Nephron progenitor cell (in vitro differentiated cells): ENCODE measurements at regions not wholly inside any gene's neighbourhood (a gene's known extent, or its start where the extent isn't known, plus 50 kb on each side); places are given as distances from the start of the nearest gene placed in this dataset.
A peak's percentile ranks its signal among the peaks of the same experiment; 100 is the strongest.

Experiments
- DNase-seq: peaks from one replicate; pipeline ENCODE4 v3.0.0; 2021
- H3K27ac Mint-ChIP-seq: 2 replicates; pipeline ENCODE4 v1.8.0; 2021; ENCODE audit warnings: mild to moderate bottlenecking, moderate library complexity, mixed read lengths
- H3K27me3 Mint-ChIP-seq: 2 replicates; pipeline ENCODE4 v1.8.0; 2021; ENCODE audit warnings: mild to moderate bottlenecking, low read depth, mixed read lengths; ENCODE audit not compliant: poor library complexity
- H3K36me3 Mint-ChIP-seq: 2 replicates; pipeline ENCODE4 v1.8.0; 2021; ENCODE audit warnings: low read depth, mixed read lengths
- H3K4me1 Mint-ChIP-seq: 2 replicates; pipeline ENCODE4 v1.8.0; 2021; ENCODE audit warnings: mixed read lengths
- H3K4me3 Mint-ChIP-seq: 2 replicates; pipeline ENCODE4 v1.8.0; 2021; ENCODE audit warnings: mild to moderate bottlenecking, moderate library complexity, mixed read lengths
- H3K9me3 Mint-ChIP-seq: 2 replicates; pipeline ENCODE4 v1.8.0; 2021; ENCODE audit warnings: mild to moderate bottlenecking, moderate library complexity, mixed read lengths
- CTCF ChIP-seq: fragments of 200-600 bp; sonication (generic); IDR thresholded peaks from 2 replicates; pipeline ENCODE4 v1.5.0; 2021; ENCODE audit warnings: antibody characterized with exemption

- Mint-ChIP-seq H3K27me3 (peaks cover 8% of the 10 kb centered on the region), H3K4me1 (peaks cover 13% of the 10 kb centered on the region)
Measured at GRCh38 chr1:115429241-115429640, 91.2 kb upstream of the NGF start.

GRCh38 chr1:115428676-115429075 lies 90.6 kb upstream of the NGF start:
- no peak for TF ChIP-seq CTCF
- Mint-ChIP-seq H3K27ac (no peak overlapping the region), H3K9me3 (no peaks in the 10 kb centered on the region), H3K36me3 (no peaks in the 10 kb centered on the region), H3K27me3 (peaks cover 8% of the 10 kb centered on the region), H3K4me1 (peaks cover 13% of the 10 kb centered on the region), H3K4me3 (no peak overlapping the region)
- DNase-seq = no peak

More at GRCh38 chr1:115429241-115429640, 91.2 kb upstream of the NGF start:
- DNase-seq = no peak
- Mint-ChIP-seq H3K27ac (no peak overlapping the region), H3K4me3 (no peak overlapping the region), H3K36me3 (no peaks in the 10 kb centered on the region), H3K9me3 (no peaks in the 10 kb centered on the region)
- no peak for TF ChIP-seq CTCF

- H3K4me1 Mint-ChIP-seq = peaks cover 13% of the 10 kb centered on the region
- no peak for TF ChIP-seq CTCF
- peaks cover 4% of the 10 kb centered on the region for H3K27me3 Mint-ChIP-seq
- H3K9me3 Mint-ChIP-seq = no peaks in the 10 kb centered on the region
- H3K4me3 Mint-ChIP-seq = no peak overlapping the region
- DNase-seq = no peak
- H3K36me3 Mint-ChIP-seq = no peaks in the 10 kb centered on the region
- no peak overlapping the region for H3K27ac Mint-ChIP-seq
Measured at GRCh38 chr1:115428256-115428655, 90.2 kb upstream of the NGF start.

- Mint-ChIP-seq H3K4me3 (no peak overlapping the region), H3K9me3 (no peaks in the 10 kb centered on the region), H3K27me3 (no peaks in the 10 kb centered on the region), H3K36me3 (no peaks in the 10 kb centered on the region), H3K4me1 (peaks cover 13% of the 10 kb centered on the region), H3K27ac (no peak overlapping the region)
- DNase-seq = no peak
- TF ChIP-seq CTCF = no peak
Measured at GRCh38 chr1:115426956-115427355, 88.9 kb upstream of the NGF start.

GRCh38 chr1:115426231-115426771 lies 88.3 kb upstream of the NGF start:
- Mint-ChIP-seq H3K27me3 (peaks cover 4% of the 10 kb centered on the region), H3K4me3 (no peak overlapping the region), H3K9me3 (no peaks in the 10 kb centered on the region), H3K4me1 (peaks cover 13% of the 10 kb centered on the region), H3K27ac (no peak overlapping the region), H3K36me3 (no peaks in the 10 kb centered on the region)
- TF ChIP-seq CTCF = no peak
- peak; percentile 5 for DNase-seq

GRCh38 chr1:115425442-115425841 lies 87.4 kb upstream of the NGF start:
- no peaks in the 10 kb centered on the region for H3K36me3 Mint-ChIP-seq
- H3K27me3 Mint-ChIP-seq = peaks cover 4% of the 10 kb centered on the region
- no peak for TF ChIP-seq CTCF
- no peak for DNase-seq
- no peak overlapping the region for H3K27ac Mint-ChIP-seq
- no peak overlapping the region for H3K4me3 Mint-ChIP-seq
- H3K9me3 Mint-ChIP-seq = no peaks in the 10 kb centered on the region
- peaks cover 12% of the 10 kb centered on the region for H3K4me1 Mint-ChIP-seq
